ENCODE measurements at regions not wholly inside any gene's neighbourhood (a gene's known extent, or its start where the extent isn't known, plus 50 kb on each side); places are given as distances from the start of the nearest gene placed in this dataset.
"Not testable (repeated sequence)": the region's sequence is repeated elsewhere in the genome, so short reads cannot be mapped to it uniquely, and the experiment has no call there.

GRCh38 chr13:59312776-59313175, 851.0 kb downstream of the DIAPH3 start:
- Histone ChIP-seq H3K4me3 (ENCODE audit: control insufficient read depth in 1 of 7, extremely low read depth in 1 of 7, insufficient read depth in 4 of 7, low read depth in 2 of 7, low read length in 6 of 7) (no peak overlapping the region), H3K4me1 (ENCODE audit: control extremely low read depth in 1 of 4, control insufficient read depth in 4 of 4, insufficient read depth in 4 of 4, low read length in 3 of 4) (no peaks in the 10 kb centered on the region), H3K27ac (ENCODE audit: insufficient read depth in 1 of 2, low read depth in 1 of 2, low read length in 2 of 2, poor library complexity in 1 of 2, severe bottlenecking in 2 of 2) (no peak overlapping the region), H3K27me3 (replicated peaks in 2 of 5; ENCODE audit: control insufficient read depth in 4 of 5, insufficient read depth in 5 of 5, low read length in 4 of 5) (no peaks in the 10 kb centered on the region), H3K9me3 (ENCODE audit: control extremely low read depth in 1 of 5, control insufficient read depth in 4 of 5, insufficient read depth in 2 of 5, low read depth in 1 of 5, low read length in 4 of 5) (no peaks in the 10 kb centered on the region), H3K36me3 (ENCODE audit: control insufficient read depth in 4 of 4, insufficient read depth in 4 of 4, low read length in 3 of 4) (no peaks in the 10 kb centered on the region)
- DNase-seq = no peak
- ChIA-PET POLR2A (no interaction called here), CTCF (no interaction called here)
- 95% methylated on average over 3 of the region's 3 CpGs for WGBS (ENCODE audit: insufficient coverage)

- Histone ChIP-seq H3K9me3 (ENCODE audit: control extremely low read depth in 1 of 5, control insufficient read depth in 4 of 5, insufficient read depth in 2 of 5, low read depth in 1 of 5, low read length in 4 of 5) (no peaks in the 10 kb centered on the region), H3K4me3 (ENCODE audit: control insufficient read depth in 1 of 7, extremely low read depth in 1 of 7, insufficient read depth in 4 of 7, low read depth in 2 of 7, low read length in 6 of 7) (no peak overlapping the region), H3K27ac (ENCODE audit: insufficient read depth in 1 of 2, low read depth in 1 of 2, low read length in 2 of 2, poor library complexity in 1 of 2, severe bottlenecking in 2 of 2) (no peak overlapping the region), H3K36me3 (ENCODE audit: control insufficient read depth in 4 of 4, insufficient read depth in 4 of 4, low read length in 3 of 4) (no peaks in the 10 kb centered on the region), H3K4me1 (ENCODE audit: control extremely low read depth in 1 of 4, control insufficient read depth in 4 of 4, insufficient read depth in 4 of 4, low read length in 3 of 4) (no peaks in the 10 kb centered on the region), H3K27me3 (replicated peaks in 2 of 5; ENCODE audit: control insufficient read depth in 4 of 5, insufficient read depth in 5 of 5, low read length in 4 of 5) (no peaks in the 10 kb centered on the region)
- ChIA-PET CTCF (interaction anchor here (0.9 to 3.0 kb wide), 9 partner anchors 8 to 1693 kb away, joined by 3 to 10 read pairs (median 5); no protein-coding TSS in a partner anchor), POLR2A (no interaction called here)
- WGBS (ENCODE audit: insufficient coverage) = 52% methylated on average over 4 of the region's 4 CpGs
- DNase-seq = peak; percentile 28 to 64 (median 54)
These were observed 845.3 kb downstream of the DIAPH3 start for GRCh38 chr13:59318320-59318930.

- CTCF ChIA-PET = interaction anchor here (1.4 to 3.0 kb wide), 4 partner anchors 10 to 1695 kb away, joined by 5 to 10 read pairs (median 6); no protein-coding TSS in a partner anchor
These were observed 844.5 kb downstream of the DIAPH3 start for GRCh38 chr13:59319276-59319675.

GRCh38 chr13:59320021-59320420, 843.7 kb downstream of the DIAPH3 start:
- ChIA-PET CTCF (interaction anchor here (1.9 to 2.3 kb wide), 2 partner anchors 10 to 1695 kb away, joined by 6 to 7 read pairs; no protein-coding TSS in a partner anchor), POLR2A (no interaction called here)
- 56% methylated on average over 1 of the region's 2 CpGs for WGBS (ENCODE audit: insufficient coverage)
- Histone ChIP-seq H3K4me1 (ENCODE audit: control extremely low read depth in 1 of 4, control insufficient read depth in 4 of 4, insufficient read depth in 4 of 4, low read length in 3 of 4) (no peaks in the 10 kb centered on the region), H3K4me3 (ENCODE audit: control insufficient read depth in 1 of 7, extremely low read depth in 1 of 7, insufficient read depth in 4 of 7, low read depth in 2 of 7, low read length in 6 of 7) (no peak overlapping the region), H3K27me3 (replicated peaks in 2 of 5; ENCODE audit: control insufficient read depth in 4 of 5, insufficient read depth in 5 of 5, low read length in 4 of 5) (no peaks in the 10 kb centered on the region), H3K36me3 (ENCODE audit: control insufficient read depth in 4 of 4, insufficient read depth in 4 of 4, low read length in 3 of 4) (no peaks in the 10 kb centered on the region), H3K9me3 (ENCODE audit: control extremely low read depth in 1 of 5, control insufficient read depth in 4 of 5, insufficient read depth in 2 of 5, low read depth in 1 of 5, low read length in 4 of 5) (no peaks in the 10 kb centered on the region), H3K27ac (ENCODE audit: insufficient read depth in 1 of 2, low read depth in 1 of 2, low read length in 2 of 2, poor library complexity in 1 of 2, severe bottlenecking in 2 of 2) (no peak overlapping the region)
- DNase-seq = no peak

More at GRCh38 chr13:59319276-59319675, 844.5 kb downstream of the DIAPH3 start:
- no peak overlapping the region for H3K27ac ChIP-seq (ENCODE audit: insufficient read depth in 1 of 2, low read depth in 1 of 2, low read length in 2 of 2, poor library complexity in 1 of 2, severe bottlenecking in 2 of 2)
- WGBS (ENCODE audit: insufficient coverage) = 100% methylated on average over 1 of the region's 3 CpGs
- DNase-seq = no peak
- H3K27me3 ChIP-seq (replicated peaks in 2 of 5; ENCODE audit: control insufficient read depth in 4 of 5, insufficient read depth in 5 of 5, low read length in 4 of 5) = no peaks in the 10 kb centered on the region
- no peaks in the 10 kb centered on the region for H3K9me3 ChIP-seq (ENCODE audit: control extremely low read depth in 1 of 5, control insufficient read depth in 4 of 5, insufficient read depth in 2 of 5, low read depth in 1 of 5, low read length in 4 of 5)
- H3K4me1 ChIP-seq (ENCODE audit: control extremely low read depth in 1 of 4, control insufficient read depth in 4 of 4, insufficient read depth in 4 of 4, low read length in 3 of 4) = no peaks in the 10 kb centered on the region
- no peak overlapping the region for H3K4me3 ChIP-seq (ENCODE audit: control insufficient read depth in 1 of 7, extremely low read depth in 1 of 7, insufficient read depth in 4 of 7, low read depth in 2 of 7, low read length in 6 of 7)
- no peaks in the 10 kb centered on the region for H3K36me3 ChIP-seq (ENCODE audit: control insufficient read depth in 4 of 4, insufficient read depth in 4 of 4, low read length in 3 of 4)
- POLR2A ChIA-PET = no interaction called here

- DNase-seq; POLR2A ChIA-PET; H3K4me1 ChIP-seq (ENCODE audit: control extremely low read depth in 1 of 4, control insufficient read depth in 4 of 4, insufficient read depth in 4 of 4, low read length in 3 of 4); H3K27me3 ChIP-seq (replicated peaks in 2 of 5; ENCODE audit: control insufficient read depth in 4 of 5, insufficient read depth in 5 of 5, low read length in 4 of 5); H3K27ac ChIP-seq (ENCODE audit: insufficient read depth in 1 of 2, low read depth in 1 of 2, low read length in 2 of 2, poor library complexity in 1 of 2, severe bottlenecking in 2 of 2); H3K9me3 ChIP-seq (ENCODE audit: control extremely low read depth in 1 of 5, control insufficient read depth in 4 of 5, insufficient read depth in 2 of 5, low read depth in 1 of 5, low read length in 4 of 5); H3K4me3 ChIP-seq (ENCODE audit: control insufficient read depth in 1 of 7, extremely low read depth in 1 of 7, insufficient read depth in 4 of 7, low read depth in 2 of 7, low read length in 6 of 7); CTCF ChIA-PET; H3K36me3 ChIP-seq (ENCODE audit: control insufficient read depth in 4 of 4, insufficient read depth in 4 of 4, low read length in 3 of 4): not testable (repeated sequence)
- 100% methylated on average over 2 of the region's 4 CpGs for WGBS (ENCODE audit: insufficient coverage)
These were observed 839.3 kb downstream of the DIAPH3 start for GRCh38 chr13:59324401-59324800.

GRCh38 chr13:59326717-59327116, 837.0 kb downstream of the DIAPH3 start:
- CTCF ChIA-PET = interaction anchor here (2.5 kb wide), 1 partner anchor 9 kb away, joined by 9 read pairs; no protein-coding TSS in a partner anchor
- POLR2A ChIA-PET = no interaction called here
- WGBS (ENCODE audit: insufficient coverage) = 100% methylated on average over 1 of the region's 1 CpG
- Histone ChIP-seq H3K9me3 (ENCODE audit: control extremely low read depth in 1 of 5, control insufficient read depth in 4 of 5, insufficient read depth in 2 of 5, low read depth in 1 of 5, low read length in 4 of 5) (no peaks in the 10 kb centered on the region), H3K4me1 (ENCODE audit: control extremely low read depth in 1 of 4, control insufficient read depth in 4 of 4, insufficient read depth in 4 of 4, low read length in 3 of 4) (no peaks in the 10 kb centered on the region), H3K4me3 (ENCODE audit: control insufficient read depth in 1 of 7, extremely low read depth in 1 of 7, insufficient read depth in 4 of 7, low read depth in 2 of 7, low read length in 6 of 7) (no peak overlapping the region), H3K36me3 (ENCODE audit: control insufficient read depth in 4 of 4, insufficient read depth in 4 of 4, low read length in 3 of 4) (no peaks in the 10 kb centered on the region), H3K27ac (ENCODE audit: insufficient read depth in 1 of 2, low read depth in 1 of 2, low read length in 2 of 2, poor library complexity in 1 of 2, severe bottlenecking in 2 of 2) (no peak overlapping the region), H3K27me3 (replicated peaks in 2 of 5; ENCODE audit: control insufficient read depth in 4 of 5, insufficient read depth in 5 of 5, low read length in 4 of 5) (no peaks in the 10 kb centered on the region)
- no peak for DNase-seq

- POLR2A ChIA-PET = no interaction called here
These were observed 833.0 kb downstream of the DIAPH3 start for GRCh38 chr13:59330764-59331163.

More at GRCh38 chr13:59330764-59331163, 833.0 kb downstream of the DIAPH3 start:
- H3K27me3 ChIP-seq (replicated peaks in 2 of 5; ENCODE audit: control insufficient read depth in 4 of 5, insufficient read depth in 5 of 5, low read length in 4 of 5) = no peaks in the 10 kb centered on the region
- H3K36me3 ChIP-seq (ENCODE audit: control insufficient read depth in 4 of 4, insufficient read depth in 4 of 4, low read length in 3 of 4) = no peaks in the 10 kb centered on the region
- CTCF ChIA-PET = interaction anchor here (1.3 kb wide), 1 partner anchor 13 kb away, joined by 4 read pairs; no protein-coding TSS in a partner anchor
- no peak overlapping the region for H3K4me3 ChIP-seq (ENCODE audit: control insufficient read depth in 1 of 7, extremely low read depth in 1 of 7, insufficient read depth in 4 of 7, low read depth in 2 of 7, low read length in 6 of 7)
- 100% methylated on average over 1 of the region's 1 CpG for WGBS (ENCODE audit: insufficient coverage)
- H3K4me1 ChIP-seq (ENCODE audit: control extremely low read depth in 1 of 4, control insufficient read depth in 4 of 4, insufficient read depth in 4 of 4, low read length in 3 of 4) = peaks cover 0 to 3% (median 1%) of the 10 kb centered on the region in 4 experiments
- H3K27ac ChIP-seq (ENCODE audit: insufficient read depth in 1 of 2, low read depth in 1 of 2, low read length in 2 of 2, poor library complexity in 1 of 2, severe bottlenecking in 2 of 2) = no peak overlapping the region
- DNase-seq = no peak
- no peaks in the 10 kb centered on the region for H3K9me3 ChIP-seq (ENCODE audit: control extremely low read depth in 1 of 5, control insufficient read depth in 4 of 5, insufficient read depth in 2 of 5, low read depth in 1 of 5, low read length in 4 of 5)
